NCI-H526 treated with DMSO at 0.1 percent for 48 hours (cell line): ENCODE measurements at regions not wholly inside any gene's neighbourhood (a gene's known extent, or its start where the extent isn't known, plus 50 kb on each side); places are given as distances from the start of the nearest gene placed in this dataset.

Source experiments
- DNase-seq: peaks from one replicate; lab custom pipeline; 2025; lab: John Stamatoyannopoulos, UW

DNA sequence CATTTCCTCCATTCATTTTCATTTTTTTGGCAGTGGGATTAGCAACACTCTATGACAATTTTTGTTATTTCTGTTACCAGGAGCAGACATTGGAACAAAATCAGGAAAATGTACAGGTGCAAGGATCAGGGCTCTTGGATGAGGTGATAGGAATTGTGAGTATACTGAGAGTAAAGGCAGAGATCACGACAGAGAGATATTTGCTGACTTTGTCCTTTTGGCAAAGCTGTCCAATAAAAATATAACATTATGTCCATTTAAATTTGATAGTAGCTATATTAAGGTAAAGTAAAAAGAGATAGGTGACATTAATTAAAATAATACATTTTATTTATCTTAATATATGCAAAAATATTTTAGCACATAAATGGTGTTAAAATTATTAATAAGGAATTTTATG is 373.1 kb upstream of the GNPDA2 start:
- no peak for DNase-seq

DNA sequence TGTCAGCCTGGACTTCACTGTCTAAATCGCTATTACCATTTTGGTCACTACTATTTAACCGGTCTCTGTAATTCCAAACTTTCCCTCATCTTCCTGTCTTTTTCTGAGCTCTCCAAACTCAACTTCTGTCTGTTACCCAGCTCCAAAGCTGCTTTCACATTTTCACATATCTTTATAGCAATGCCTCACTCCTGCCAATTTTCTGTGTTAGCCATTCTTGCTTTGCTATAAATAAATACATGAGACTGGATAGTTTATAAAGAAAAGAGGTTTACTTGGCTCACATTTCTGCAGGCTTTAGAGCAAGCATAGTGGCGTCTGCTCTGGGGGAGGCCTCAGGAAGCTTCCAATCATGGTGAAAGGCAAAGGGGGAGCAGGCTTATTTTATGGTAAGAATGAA is 368.3 kb upstream of the GNPDA2 start:
- no peak for DNase-seq

DNA sequence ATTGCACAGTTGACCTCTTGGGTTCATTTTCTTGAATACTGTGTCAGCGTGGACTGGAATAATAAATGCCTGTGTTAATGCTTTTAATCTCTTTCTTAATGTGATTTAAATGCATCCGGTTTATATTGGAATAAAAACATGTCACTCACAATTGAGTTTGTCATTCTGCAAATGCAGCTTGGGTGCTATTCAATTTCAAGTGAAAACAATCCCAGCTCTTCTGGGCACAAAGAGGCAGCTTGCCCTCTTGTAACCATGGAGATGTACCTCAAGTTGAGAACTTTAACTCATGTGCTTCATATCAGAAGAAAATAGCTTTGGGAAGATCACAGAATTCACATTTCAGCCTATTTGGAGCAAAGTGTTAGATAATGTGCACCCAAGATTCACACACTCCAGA is 355.7 kb upstream of the GNPDA2 start:
- DNase-seq: no peak

DNA sequence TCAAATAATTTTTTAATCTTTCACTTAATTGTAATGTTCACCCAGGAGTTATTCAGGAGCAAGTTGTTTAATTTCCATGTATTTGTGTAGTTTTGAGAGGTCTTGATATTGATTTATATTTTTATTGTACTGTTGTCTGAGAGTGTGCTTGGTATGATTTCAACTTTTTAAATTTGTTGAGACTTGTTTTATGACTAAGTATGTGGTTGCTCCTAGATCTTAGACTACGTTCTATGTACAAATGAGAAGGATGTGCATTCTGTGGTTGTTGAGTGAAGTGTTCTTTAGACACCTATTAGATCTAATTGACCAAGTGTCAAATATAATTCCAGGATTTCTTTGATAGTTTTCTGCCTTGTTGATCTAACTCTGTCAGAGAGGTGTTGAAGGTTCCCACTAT is 353.3 kb upstream of the GNPDA2 start:
- DNase-seq: no peak

DNA sequence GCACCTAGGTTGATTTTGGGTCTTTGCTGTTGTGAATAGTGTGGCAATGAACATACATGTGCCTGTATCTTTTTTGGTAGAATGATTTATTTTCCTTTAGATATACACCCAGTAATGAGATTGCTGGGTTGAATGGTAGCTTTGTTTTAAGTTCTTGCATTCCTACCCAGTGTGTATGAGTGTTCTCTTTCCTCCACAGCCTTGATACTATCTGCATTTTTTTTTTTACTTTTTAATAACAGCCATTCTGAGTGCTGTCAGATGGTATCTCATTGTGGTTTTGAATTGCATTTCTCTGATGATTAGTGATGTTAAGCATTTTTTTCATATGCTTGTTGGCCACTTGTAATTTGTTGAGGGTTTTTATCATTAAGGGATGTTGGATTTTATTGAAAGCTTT is 351.8 kb upstream of the GNPDA2 start:
- no peak for DNase-seq

DNA sequence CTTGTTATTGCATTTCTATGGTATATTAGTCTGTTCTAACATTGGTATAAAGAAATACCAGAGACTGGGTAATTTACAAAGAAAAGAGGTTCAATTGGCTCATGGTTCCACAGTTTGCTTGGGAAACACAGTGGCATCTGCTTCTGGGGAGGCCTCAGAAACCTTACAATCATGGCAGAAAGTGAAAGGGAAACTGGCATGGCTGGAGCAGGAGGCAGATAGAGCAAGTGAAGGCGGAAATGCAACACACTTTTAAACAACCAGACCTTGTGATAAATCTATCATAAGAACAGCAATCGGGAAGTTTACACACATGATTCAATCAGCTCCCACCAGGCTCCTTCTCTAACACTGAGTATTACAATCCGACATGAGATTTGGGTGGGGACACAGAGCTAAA is 346.6 kb upstream of the GNPDA2 start:
- DNase-seq: no peak

DNA sequence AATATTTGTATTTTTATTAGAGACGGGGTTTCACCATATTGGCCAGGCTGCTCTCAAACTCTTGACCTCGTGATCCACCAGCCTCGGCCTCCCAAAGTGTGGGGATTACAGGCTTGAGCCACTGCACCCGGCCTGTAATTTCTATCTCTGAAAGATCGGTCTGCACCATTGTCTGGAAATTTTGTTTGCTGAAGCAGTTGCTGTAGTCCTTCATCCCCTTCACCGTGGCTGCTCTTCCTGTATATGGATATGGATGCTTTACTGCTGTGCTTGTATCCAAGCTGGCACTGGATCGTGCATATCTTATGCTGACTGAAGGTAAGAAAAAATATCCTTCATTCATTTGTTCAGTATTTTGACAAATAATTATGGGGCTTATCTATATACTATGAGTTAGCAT is 338.4 kb upstream of the GNPDA2 start:
- DNase-seq: no peak

DNA sequence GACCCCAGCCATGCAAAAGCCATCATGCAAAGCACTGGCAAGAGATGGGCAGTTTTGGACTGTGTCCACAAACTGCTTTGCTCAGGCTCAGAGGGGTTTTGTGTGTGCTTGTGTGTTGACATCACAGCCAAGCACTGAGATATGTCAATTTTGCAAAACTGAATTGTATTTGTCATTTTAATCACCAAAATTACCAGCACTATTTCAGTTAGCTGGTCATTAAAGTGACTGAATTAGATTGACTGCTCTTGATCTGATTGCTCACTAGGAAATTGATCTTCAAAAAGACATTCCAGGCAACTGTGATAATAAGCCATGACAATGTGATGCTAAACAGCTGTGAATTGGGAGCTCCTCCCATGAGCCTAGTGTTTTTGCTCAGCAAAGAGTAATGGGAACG is 337.3 kb upstream of the GNPDA2 start:
- no peak for DNase-seq

DNA sequence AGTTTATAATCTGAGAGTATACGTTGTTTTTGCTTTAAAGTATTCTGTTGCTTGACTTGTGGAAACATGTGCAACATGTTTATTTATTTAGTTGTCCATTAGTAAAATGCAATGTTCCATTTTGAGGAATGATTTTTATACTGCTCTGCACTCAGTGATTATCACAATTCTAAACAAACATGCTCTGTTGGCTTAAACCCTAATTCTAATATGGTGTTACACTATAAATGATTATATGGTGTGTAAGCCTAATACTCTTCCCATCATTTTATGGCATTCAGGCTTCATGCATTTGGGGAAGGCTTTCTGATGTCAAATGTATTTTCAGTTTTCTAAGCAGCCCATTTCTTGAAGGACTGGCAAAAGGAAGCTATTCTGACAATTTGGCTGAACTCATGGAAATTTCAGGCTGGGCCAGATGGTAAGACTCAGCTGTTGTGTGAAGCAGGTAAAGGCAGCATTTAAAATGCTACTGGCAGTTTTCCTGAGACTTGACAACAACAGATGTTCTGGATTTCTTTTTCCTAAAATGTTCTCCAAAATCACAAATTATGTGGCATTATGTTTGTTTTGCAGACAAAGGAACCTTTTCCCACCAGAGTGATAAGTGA is 336.7 kb upstream of the GNPDA2 start:
- no peak for DNase-seq

DNA sequence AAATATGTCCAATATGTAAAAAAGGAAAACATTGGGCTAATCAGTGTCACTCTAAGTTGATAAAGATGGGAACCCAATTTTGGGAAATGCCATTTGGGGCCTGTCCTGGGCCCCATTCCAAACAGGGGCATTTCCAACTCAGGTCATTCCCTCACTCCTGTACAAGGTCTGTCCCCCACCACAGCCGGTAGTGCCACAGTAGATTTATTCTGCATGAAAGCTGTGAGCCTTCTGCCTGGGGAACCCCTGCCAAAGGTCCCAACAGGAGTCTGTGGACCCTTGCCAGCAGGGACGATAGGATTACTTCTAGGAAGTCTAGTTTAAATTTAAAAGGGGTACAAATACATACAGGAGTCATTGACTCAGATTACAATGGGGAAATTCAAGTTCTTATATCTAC is 317.6 kb upstream of the GNPDA2 start:
- no peak for DNase-seq

DNA sequence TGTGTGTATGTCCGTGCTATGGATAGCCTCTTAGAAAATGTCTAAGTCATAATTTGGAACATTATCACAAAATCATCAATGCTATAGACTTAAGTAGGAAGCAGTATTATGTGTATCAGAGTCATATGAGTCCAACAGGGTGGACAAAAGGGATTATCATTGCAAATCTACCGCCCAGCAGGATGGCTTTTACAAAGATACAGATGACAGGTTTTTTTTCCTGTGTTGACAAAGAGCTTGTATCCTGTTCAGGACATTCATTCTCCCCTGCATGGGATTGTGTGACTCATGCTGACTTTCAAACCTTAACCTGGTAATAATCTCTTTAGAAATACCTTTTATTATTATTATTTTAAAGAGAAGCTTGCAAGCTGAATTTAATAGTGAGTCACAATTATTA is 310.3 kb upstream of the GNPDA2 start:
- no peak for DNase-seq

DNA sequence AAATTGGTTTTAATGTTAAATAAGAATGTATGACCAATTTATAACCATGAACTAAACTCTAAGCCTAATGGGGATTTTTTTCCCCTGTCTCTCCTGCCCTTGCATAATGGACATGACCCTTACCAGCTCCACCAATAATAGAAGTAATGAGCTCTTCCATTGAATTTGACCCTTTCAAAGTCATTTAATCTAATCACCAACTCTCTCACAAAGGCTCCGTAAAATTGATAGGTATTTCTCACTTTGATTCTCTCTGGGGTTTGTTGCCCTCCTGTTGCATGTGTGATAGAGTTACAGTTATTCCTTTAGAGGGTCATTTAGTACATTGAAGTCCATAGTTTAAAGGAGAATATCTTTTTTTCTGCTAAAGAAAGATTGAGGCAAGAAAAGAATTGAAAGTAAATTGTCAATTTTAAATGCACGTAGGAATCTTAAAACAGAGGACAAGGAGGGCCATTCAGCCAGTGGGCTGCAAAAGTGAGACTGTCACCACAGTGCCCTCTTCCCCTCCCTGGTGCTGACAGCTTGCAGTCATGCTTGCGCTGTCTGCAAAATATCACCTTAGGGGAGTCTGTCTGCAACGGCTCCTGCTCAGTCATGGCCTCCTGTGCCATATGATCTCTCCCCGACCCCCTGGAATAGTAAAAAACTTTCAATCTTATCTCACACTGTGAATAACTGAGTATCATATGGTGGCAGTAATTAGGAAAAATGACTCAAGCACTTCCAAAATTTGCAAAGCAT is 307.5 kb upstream of the GNPDA2 start:
- DNase-seq: no peak

DNA sequence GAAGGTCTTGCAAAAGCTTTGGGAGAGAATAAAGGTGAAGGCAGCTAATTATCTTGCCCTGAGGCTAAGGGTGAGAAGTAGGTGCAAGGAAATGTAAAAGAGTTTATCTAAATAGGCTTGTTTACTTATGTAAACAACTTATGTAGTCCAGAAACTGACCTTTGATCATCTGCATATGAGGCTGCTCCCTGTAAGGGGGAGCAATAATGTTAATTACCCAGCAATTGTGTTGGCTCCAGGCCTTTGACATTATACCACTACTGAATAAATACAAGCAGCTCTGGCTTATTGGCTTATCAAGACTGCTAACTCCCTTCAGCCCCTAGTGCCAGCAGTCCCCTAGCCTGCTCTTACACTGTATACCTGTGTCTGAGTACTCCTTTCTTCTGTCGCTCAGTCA is 303.7 kb upstream of the GNPDA2 start:
- DNase-seq: no peak

DNA sequence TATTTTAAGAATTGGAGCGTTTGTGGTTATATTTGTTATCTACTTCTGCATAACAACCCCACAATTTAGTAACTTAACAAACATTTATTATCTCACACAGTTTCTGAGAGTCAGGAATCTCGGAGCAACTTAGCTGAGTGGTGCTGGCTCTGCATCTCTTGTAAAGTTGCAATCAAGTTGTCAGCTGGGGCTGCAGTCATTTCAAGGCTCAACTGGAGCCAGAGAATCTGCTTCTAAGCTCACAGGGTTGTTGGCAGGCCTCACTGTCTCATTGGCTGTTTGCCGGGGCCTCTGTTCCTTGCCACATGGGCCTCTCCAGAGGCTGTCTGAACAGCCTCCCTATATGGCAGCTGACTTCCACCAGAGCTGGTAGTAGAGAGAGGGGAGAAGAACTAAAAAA is 281.2 kb upstream of the GNPDA2 start:
- DNase-seq: no peak

DNA sequence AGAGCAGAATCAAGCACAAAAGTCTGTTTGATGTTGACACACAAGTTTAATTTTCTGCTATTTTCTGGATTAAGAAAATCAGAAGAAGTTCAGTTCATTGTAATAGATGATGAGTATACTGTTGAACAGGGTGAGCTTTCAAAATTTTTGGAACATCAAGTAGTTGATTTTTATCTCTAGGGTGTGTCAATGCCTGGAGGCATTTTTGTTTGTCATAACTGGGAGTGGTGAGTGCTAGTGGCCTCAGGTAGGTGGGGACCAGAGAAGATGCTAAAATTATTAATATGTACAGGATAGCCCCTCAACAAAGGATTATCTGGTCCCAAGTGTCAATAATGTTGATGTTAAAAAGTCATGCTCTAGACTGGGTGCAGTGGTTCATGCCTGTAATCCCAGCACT is 279.7 kb upstream of the GNPDA2 start:
- DNase-seq: no peak

DNA sequence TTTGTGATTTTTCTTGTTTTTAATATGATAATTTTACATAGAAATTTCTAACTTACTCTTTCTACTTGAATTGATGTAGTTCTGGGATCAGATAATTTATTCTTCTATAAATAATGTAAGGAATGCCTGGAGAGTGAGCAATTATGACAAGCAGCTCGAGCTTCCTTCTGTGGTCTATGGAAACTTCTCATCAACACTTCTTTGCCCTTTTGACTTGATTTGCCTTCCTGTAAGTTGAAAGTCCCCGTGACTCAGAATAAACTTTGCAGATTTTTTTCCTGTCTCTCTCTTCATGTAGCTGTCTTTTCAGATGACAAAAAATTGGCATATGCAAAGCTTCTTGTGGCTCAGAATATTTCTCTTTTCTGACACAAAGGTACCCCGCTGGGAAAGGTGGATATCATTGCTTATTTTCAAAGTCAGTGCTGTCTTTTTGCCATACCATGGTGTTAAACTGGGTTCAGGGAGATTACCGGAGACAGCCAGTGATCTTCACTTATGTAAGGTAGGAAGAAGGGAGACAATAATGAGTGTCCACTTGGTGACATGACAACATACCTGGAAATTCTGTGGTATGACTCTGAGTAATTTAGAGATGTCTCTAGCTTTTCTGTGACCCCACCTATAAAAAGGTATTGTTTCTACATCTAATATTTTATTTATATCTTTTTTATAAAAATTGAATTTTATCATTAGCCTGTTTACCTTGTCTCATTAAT is 278.6 kb upstream of the GNPDA2 start:
- no peak for DNase-seq

DNA sequence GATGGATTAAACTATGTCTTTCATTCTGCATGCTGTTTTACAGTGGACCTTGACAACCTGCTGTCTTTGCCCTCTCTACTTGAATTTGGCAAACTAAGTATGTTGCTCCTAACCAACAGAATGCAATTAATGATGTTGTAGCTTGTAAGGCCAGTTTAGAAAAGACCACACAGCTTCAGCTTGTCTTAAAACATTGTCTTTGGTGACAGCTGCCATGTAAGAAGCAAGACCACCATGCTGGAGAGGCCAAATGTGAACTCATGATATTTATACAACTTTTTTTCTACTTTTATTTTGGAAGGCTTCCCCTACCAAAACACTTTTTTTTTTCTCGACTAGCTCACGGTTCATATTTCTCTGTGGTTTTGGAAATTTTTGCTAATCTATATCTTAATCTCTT is 278.0 kb upstream of the GNPDA2 start:
- no peak for DNase-seq

DNA sequence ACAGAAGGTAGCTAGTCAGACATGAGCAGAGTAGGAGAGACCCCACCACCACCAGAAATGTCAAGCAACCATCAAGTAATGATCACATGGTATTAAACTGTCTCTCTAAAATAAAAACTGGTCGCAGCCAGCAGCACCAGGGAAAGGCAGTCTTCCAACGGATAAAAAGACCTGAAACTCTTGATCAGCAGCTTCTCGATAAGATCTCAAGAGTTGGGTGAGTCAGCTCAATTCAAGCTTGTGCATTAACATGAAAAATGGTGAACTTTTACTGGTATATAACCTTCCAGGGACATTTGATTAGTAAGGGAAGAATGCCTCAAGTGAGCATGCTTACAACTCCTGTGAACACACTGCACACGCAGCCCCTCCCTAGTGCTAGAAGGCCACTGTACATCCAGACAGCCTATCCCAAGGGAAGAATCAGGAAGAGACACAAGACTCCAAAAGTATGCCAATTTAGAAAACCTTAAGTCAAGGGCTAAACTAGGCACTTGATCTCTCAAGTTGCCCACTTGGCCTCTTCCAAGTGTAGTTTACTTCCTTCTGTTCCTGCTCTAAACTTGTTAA is 270.0 kb upstream of the GNPDA2 start:
- no peak for DNase-seq

DNA sequence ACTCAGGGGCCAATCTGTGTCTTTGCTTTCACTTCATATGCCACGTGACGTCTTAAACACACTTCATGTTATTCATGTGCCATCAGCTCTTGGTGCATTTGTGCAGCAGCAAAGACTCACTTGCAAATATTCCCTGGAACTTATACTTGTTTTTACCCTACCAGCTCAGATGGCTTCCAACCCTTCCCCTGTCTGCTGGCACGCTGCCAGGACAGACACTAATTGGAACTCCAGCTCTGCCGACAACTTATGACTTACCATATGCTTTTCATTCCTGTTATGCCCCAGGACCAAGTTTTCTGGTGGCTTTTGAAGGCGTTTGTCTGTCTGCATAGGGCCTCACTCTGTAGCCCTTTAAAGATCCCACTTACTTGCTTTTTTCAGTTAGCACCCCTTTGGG is 261.7 kb upstream of the GNPDA2 start:
- DNase-seq: no peak

DNA sequence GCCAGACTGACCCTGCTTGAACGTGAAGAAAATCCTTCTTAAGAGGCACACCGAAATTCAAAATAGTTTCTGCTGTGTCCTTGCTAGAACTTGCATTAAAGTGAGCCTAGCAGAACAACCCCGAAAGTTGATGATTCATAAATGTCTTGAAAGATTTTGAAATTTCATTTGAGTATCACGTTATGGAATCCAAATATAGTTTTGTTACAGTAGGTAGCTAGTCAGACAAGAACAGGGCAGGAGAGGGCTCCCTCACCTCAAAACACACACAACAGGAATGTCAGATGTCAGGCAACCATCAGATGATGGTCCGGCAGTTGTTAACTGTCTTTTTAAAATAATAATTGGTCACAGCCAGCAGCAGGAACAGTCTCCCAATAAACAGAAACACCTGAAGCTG is 259.6 kb upstream of the GNPDA2 start:
- DNase-seq: no peak

DNA sequence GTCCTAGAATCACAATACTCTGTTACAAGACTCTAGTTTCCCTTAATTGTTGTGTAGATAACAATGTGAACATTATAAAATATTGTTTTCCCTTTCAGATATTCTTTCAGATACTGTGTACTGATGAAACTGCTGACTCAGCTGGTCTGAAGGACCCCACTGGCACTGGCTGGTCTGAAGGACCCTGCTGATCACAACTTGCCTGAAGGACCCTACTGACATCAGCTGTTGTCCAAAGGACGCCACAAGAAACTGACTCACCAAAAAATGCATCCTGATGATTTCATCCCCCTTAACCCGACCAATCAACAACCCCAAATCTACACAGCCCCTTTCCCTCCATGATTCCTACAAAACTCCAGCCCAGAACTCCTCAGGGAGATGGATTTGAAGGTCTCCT is 258.8 kb upstream of the GNPDA2 start:
- DNase-seq: no peak

DNA sequence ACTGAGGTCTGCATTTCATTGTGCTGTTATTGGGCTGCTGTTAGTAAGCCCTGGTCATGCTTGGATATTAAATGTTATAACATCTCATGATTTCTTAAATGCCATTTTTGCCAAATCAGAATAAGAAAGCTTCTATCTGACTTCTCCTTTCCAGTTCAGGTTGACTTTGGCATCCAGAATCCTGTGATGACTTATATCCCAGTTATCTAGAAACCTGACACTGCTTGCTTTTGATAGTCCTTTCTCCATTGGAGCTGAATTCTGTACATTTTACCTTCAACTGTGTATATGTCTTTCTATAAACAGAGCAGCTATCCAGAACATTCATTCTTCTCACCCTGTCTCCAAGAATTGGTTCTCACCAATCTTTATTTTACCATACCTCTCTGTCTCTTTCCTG is 257.7 kb upstream of the GNPDA2 start:
- no peak for DNase-seq

DNA sequence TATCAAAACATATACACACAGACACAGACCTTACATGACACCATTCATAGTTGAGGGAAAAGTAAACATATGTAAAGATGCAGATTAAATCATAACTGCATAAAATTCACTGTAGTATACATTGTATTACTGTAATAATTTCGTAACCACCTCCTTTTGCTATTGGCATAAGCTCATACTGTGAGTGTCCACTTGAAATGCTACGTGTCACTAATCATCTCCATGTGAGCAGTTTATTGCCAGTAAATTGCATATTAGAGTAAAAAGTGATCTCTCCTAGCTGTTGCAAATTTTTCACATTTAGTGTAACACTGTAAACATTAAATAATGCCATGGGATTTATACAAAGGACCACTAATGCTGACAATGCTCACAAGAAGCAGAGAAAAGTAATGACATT is 256.7 kb upstream of the GNPDA2 start:
- DNase-seq: no peak
